ENCODE measurements at regions not wholly inside any gene's neighbourhood (a gene's known extent, or its start where the extent isn't known, plus 50 kb on each side); places are given as distances from the start of the nearest gene placed in this dataset.

DNA sequence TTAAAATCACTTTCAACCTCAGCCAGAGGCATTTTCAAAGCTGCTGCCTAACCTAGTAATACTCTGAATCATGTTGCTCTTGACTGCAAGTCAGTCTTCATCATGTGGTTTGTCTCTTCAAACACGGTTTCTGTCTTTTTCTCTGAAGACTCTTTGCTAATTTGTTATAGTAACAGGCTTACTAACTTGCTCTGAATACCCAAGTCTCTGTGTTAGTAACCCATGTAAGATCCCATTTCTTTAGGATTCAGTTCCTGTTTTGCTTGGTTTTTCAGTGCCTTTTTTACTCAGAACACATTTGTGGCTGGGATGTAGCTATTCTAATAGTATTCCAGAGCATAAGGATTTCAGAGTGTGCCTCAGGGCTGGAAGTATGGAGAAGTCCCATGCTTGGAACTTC is 1450.6 kb upstream of the IGFBP7 start:
- ATAC-seq (ENCODE audit: low FRiP score in 2 of 2) (no peak), DNase-seq (no peak)
- no peaks in the 10 kb centered on the region for H3K9me3 ChIP-seq
- no peak overlapping the region for H3K27ac ChIP-seq
- no peaks in the 10 kb centered on the region for H3K36me3 ChIP-seq
- H3K4me1 ChIP-seq = no peaks in the 10 kb centered on the region
- 66 to 68% methylated on average over 1 of the region's 1 CpG for WGBS, 2 donors
- H3K27me3 ChIP-seq = no peaks in the 10 kb centered on the region
- H3K4me3 ChIP-seq = no peak overlapping the region
- TF ChIP-seq EP300 (IDR thresholded peaks at IDR 0.05) (no peak), POLR2AphosphoS5 (IDR thresholded peaks at IDR 0.05) (no peak), POLR2A (IDR thresholded peaks at IDR 0.05) (no peak)
- TF ChIP-seq, protein P1, sequence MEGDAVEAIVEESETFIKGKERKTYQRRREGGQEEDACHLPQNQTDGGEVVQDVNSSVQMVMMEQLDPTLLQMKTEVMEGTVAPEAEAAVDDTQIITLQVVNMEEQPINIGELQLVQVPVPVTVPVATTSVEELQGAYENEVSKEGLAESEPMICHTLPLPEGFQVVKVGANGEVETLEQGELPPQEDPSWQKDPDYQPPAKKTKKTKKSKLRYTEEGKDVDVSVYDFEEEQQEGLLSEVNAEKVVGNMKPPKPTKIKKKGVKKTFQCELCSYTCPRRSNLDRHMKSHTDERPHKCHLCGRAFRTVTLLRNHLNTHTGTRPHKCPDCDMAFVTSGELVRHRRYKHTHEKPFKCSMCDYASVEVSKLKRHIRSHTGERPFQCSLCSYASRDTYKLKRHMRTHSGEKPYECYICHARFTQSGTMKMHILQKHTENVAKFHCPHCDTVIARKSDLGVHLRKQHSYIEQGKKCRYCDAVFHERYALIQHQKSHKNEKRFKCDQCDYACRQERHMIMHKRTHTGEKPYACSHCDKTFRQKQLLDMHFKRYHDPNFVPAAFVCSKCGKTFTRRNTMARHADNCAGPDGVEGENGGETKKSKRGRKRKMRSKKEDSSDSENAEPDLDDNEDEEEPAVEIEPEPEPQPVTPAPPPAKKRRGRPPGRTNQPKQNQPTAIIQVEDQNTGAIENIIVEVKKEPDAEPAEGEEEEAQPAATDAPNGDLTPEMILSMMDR (IDR thresholded peaks at IDR 0.05) = no peak

DNA sequence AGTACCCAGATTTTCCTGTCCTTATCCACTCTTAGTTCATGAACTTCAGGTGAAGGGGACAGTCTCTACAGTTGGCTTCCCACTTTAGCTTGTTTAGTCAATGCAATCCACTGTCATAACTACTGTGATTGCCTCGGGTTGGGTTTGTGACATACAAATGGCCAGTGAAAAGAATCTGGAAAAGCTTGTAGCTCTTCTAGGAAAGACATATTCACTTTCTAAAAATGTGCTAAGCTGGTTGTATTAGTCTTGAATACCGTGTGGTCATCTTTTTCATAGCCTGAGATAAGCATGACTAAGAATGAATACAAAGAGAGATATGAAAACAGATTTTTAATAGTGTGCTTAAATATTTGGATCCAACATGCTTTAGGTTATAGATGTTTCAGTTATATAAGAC is 1443.5 kb upstream of the IGFBP7 start:
- no peak for DNase-seq
- Histone ChIP-seq H3K36me3 (no peaks in the 10 kb centered on the region), H3K4me1 (no peaks in the 10 kb centered on the region), H3K4me3 (no peak overlapping the region), H3K9me3 (no peaks in the 10 kb centered on the region), H3K27ac (no peak overlapping the region), H3K27me3 (no peaks in the 10 kb centered on the region)
- 52 to 71% methylated on average over 2 of the region's 2 CpGs for WGBS, 2 donors
- ATAC-seq (ENCODE audit: low FRiP score in 2 of 2) = no peak
- TF ChIP-seq EP300 (IDR thresholded peaks at IDR 0.05) (no peak), POLR2AphosphoS5 (IDR thresholded peaks at IDR 0.05) (no peak), POLR2A (IDR thresholded peaks at IDR 0.05) (no peak)
- TF ChIP-seq, protein P1 (IDR thresholded peaks at IDR 0.05) = no peak

DNA sequence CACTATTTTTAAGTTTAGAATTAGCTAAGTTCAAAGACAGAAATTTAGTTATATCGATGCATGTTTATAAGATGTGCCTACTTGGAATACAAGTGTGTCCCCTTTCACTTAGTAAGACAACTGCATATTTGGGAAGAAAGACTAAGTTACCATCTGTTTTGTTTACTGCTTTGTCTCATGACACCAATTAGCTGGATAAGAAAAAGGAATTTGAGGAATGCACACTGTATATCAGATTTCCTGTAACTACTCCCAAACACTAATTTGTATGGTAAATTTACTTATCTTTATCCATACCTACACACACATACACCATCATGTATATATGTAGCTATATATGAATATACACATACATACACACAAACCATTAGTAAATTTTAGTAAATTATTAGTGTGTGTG is 1442.8 kb upstream of the IGFBP7 start:
- no peaks in the 10 kb centered on the region for H3K36me3 ChIP-seq
- no peak overlapping the region for H3K27ac ChIP-seq
- ATAC-seq (ENCODE audit: low FRiP score in 2 of 2) (no peak), DNase-seq (no peak)
- TF ChIP-seq, protein P1 (IDR thresholded peaks at IDR 0.05) = no peak
- TF ChIP-seq POLR2A (IDR thresholded peaks at IDR 0.05) = no peak
- no peak for TF ChIP-seq POLR2AphosphoS5 (IDR thresholded peaks at IDR 0.05)
- TF ChIP-seq EP300 (IDR thresholded peaks at IDR 0.05) = no peak
- 59 to 66% methylated on average over 1 of the region's 1 CpG for WGBS, 2 donors
- no peak overlapping the region for H3K4me3 ChIP-seq
- no peaks in the 10 kb centered on the region for H3K27me3 ChIP-seq
- no peaks in the 10 kb centered on the region for H3K9me3 ChIP-seq
- no peaks in the 10 kb centered on the region for H3K4me1 ChIP-seq

DNA sequence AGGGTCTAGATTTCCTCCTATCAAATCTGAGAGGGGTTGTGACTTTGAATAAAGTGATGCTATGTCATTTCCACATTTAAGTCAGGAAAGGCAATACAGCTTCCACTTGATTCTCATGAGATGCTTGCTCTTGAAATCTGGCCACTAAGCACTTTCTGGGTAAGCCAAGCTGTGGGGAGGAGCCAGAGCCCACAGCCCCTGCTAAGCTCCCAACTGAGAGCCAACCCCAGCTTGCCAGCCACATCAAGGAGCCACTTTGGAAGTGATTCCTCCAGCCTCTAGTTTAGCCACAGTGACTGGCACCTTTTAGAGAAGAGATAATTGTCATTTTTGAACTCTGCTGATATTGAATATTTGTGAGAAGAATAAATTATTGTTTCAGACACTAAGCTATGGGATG is 1441.5 kb upstream of the IGFBP7 start:
- ATAC-seq (ENCODE audit: low FRiP score in 2 of 2) (no peak), DNase-seq (no peak)
- H3K9me3 ChIP-seq = no peaks in the 10 kb centered on the region
- no peaks in the 10 kb centered on the region for H3K4me1 ChIP-seq
- no peaks in the 10 kb centered on the region for H3K36me3 ChIP-seq
- TF ChIP-seq POLR2A (IDR thresholded peaks at IDR 0.05) = no peak
- no peak for TF ChIP-seq EP300 (IDR thresholded peaks at IDR 0.05)
- TF ChIP-seq POLR2AphosphoS5 (IDR thresholded peaks at IDR 0.05) = no peak
- TF ChIP-seq, protein P1 (IDR thresholded peaks at IDR 0.05) = no peak
- H3K4me3 ChIP-seq = no peak overlapping the region
- no peak overlapping the region for H3K27ac ChIP-seq
- no peaks in the 10 kb centered on the region for H3K27me3 ChIP-seq

DNA sequence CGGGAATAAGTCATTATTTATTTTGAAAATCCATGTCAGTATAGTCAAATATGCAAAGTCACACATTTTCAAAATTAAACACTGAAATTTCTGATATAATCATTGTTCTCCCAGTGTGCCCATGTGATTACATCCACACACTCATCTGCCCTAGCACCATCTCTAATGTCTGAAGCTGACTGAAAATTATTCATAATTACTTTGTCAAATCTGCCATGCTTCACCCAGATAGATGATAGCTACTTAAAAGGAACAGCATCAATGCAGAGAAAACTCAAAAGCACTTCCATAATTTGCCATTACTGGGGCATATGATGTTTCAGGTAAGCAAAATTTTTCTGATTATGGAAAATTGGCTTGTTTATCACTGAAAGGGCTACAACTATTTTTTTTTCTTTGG is 1433.3 kb upstream of the IGFBP7 start:
- no peaks in the 10 kb centered on the region for H3K4me1 ChIP-seq
- no peak for ATAC-seq (ENCODE audit: low FRiP score in 2 of 2)
- H3K27ac ChIP-seq = no peak overlapping the region

More for the DNA sequence above, 1433.3 kb upstream of the IGFBP7 start:
- H3K36me3 ChIP-seq = no peaks in the 10 kb centered on the region
- no peaks in the 10 kb centered on the region for H3K9me3 ChIP-seq
- no peak for TF ChIP-seq POLR2A (IDR thresholded peaks at IDR 0.05)
- no peak for DNase-seq
- H3K27me3 ChIP-seq = no peaks in the 10 kb centered on the region
- WGBS, 2 donors = 73 to 78% methylated on average over 1 of the region's 1 CpG
- H3K4me3 ChIP-seq = no peak overlapping the region
